ENCODE measurements at regions not wholly inside any gene's neighbourhood (a gene's known extent, or its start where the extent isn't known, plus 50 kb on each side); places are given as distances from the start of the nearest gene placed in this dataset.

DNA sequence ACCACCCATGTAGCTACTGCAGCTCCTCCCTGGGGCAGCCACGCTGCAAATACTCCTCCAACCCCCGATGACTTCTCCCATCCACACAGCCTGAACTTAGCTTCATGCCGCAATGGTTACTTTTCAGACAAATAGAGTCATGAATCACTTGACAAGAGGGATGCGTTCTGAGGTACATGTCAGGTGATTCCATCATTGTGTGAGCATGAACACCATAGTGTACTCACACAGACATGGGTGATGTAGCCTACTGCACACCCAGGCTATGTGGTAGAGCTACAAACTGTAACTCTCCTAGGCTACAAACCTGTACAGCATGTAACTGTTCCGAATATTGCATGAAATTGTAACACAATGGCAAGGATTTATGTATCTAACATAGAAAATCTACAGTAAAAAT, 298.5 kb upstream of the SLC35B3 start:
- TF ChIP-seq POLR2A (IDR thresholded peaks at IDR 0.05; ENCODE audit: low read length) (no peak), GATA1 (IDR thresholded peaks at IDR 0.05; ENCODE audit: low read depth, low read length) (no peak)
